GM10266 (cell line): ENCODE measurements at regions not wholly inside any gene's neighbourhood (a gene's known extent, or its start where the extent isn't known, plus 50 kb on each side); places are given as distances from the start of the nearest gene placed in this dataset.
"Not testable (repeated sequence)": the region's sequence is repeated elsewhere in the genome, so short reads cannot be mapped to it uniquely, and the experiment has no call there.

ENCODE experiments used
- DNase-seq: peaks from one replicate; pipeline ENCODE4 v3.0.0; 2012; ENCODE audit errors: extremely low spot score
- TF ChIP-seq, protein P1 (sequence below): IDR thresholded peaks from 2 replicates; pipeline ENCODE4 v1.5.1; 2012; ENCODE audit warnings: mild to moderate bottlenecking, low read depth; ENCODE audit not compliant: control insufficient read depth, insufficient read depth; ENCODE audit errors: missing control alignments

DNA sequence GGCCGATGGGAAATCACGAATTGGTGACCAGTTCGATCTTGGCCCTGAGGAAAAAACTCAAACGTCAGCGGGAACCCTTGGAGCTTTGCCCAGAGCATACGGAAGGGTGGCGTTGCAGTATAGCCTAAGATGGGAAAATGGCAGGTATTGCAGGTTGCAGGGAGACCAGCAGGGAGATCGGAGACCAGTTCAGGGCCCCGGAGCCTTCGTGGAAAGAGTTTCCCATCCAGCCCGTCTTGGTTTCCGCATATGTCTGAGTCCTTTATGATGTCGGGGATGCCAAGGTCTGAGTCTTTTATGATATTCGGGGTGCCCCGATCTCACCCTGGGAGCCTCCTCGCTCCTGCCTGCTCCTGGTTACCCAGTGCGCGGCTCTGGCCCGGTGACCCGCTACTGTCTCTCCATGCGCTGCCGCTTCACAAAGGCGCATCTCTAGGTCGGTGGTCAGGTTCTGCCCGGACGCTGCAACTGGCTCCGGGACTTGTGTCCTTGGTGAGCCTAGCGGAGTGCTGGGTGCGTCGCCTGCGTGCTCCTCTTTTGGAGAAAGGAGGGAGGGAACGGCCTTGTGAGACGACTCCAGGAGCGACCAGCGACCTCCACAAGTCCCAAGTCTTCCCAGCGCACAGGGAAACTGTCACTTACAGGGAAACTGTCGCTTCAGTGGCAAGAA, 94.2 kb downstream of the PRKAB2 start:
- DNase-seq, result no peak
- TF ChIP-seq, protein P1, sequence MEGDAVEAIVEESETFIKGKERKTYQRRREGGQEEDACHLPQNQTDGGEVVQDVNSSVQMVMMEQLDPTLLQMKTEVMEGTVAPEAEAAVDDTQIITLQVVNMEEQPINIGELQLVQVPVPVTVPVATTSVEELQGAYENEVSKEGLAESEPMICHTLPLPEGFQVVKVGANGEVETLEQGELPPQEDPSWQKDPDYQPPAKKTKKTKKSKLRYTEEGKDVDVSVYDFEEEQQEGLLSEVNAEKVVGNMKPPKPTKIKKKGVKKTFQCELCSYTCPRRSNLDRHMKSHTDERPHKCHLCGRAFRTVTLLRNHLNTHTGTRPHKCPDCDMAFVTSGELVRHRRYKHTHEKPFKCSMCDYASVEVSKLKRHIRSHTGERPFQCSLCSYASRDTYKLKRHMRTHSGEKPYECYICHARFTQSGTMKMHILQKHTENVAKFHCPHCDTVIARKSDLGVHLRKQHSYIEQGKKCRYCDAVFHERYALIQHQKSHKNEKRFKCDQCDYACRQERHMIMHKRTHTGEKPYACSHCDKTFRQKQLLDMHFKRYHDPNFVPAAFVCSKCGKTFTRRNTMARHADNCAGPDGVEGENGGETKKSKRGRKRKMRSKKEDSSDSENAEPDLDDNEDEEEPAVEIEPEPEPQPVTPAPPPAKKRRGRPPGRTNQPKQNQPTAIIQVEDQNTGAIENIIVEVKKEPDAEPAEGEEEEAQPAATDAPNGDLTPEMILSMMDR, result no peak

DNA sequence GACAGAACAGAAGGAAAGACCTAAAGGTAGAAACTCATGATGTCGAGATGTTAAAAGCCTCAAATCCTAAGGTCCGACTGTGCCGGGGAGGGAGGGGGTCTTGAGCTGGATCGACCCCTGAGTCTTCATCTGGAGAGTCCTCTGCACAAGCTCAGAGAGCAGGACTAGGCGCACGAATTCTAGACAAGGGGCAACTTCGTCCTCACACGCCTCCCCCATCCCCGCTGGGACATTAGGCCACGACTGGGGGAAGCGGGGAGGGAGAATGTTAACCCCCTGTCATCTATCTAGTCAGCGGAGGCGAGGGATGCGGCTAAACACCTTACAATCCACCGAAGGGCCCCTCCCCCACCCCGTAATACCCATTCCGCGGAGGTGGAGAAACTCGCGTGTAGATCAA, 94.7 kb downstream of the PRKAB2 start:
- no peak for DNase-seq
- TF ChIP-seq, protein P1, result no peak

DNA sequence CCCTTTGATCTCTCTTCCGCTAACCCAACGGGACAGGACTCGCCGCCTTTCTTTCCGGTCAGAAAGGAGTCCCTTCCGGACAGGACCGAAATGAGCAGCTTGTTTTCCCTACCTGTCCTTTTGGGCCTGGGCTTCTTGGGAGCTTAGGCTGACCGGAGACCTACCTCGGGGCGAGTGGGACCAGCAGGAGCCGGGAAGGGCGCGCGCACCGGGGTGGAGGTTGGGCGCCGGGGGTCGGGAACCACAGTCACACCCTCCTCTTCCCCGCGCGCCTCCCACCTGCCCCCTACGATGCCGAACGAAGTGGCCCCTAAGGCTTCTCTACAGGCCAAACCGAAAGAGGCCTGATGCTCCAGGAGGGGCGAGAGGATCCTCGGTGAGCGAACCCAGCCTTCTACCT, 95.2 kb downstream of the PRKAB2 start:
- TF ChIP-seq, protein P1, result no peak
- no peak for DNase-seq

DNA sequence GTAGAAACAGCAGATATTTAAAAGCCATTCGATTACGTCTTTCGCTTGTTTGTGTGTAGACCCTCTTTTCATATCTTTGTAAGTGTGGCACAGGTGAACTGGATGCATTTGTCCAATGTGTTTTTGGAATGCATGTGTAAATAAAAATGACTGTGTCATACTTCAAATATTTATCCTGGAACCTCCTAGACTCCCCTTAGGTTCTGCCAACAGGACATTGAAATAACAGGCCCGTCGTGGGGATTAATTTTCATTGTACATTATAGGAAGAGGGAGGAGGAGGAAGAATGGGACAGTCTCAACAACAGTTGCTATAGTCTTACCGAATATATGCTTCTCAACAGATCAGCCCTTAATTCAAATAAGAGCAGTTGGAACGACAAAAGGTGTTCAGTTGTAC, 95.8 kb downstream of the PRKAB2 start:
- DNase-seq, result no peak
- TF ChIP-seq, protein P1, result no peak

DNA sequence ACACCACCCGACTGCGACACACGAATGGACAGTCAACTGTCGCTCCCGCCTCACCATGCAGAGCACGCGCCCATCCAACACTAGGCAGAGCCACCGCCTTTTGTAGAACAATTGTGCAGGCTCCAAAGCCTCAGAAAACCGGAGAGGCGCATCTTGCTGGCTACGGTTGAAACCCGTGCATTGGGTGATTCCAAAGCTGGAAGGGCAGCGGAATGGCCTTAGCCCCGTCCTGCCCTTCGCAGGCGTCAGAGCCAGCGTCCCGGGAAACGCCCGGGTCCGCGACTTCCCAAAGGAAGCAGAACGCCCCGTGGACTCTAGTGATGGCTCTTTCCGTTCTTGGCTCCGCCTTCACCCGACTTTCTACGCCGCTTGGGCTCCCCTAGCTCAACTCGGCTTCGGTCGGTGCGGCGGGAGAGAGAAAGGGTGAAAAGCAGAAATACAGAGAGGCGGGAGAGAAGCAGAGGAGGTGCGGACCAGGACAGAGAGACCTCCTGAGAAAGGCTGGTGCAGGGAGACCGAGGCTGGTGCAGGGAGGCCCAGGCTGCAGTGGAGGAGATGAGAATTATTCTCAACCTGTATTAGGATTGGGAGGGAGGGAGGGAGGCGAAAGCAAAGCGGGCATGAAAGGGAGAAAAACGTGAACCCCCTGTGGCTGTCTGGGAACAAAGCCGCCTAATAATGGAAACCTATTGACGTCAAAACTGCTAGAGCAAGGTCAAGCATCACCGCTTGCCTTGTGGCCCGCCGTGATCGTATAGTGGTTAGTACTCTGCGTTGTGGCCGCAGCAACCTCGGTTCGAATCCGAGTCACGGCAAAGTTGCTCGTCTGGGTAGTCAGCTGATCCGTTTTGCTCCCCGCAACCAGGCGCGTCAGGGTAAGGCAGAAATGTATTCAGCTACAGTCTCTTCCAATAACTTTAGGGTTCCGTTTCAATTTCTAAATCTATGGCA, 99.5 kb downstream of the PRKAB2 start:
- TF ChIP-seq, protein P1, result no peak
- no peak for DNase-seq

DNA sequence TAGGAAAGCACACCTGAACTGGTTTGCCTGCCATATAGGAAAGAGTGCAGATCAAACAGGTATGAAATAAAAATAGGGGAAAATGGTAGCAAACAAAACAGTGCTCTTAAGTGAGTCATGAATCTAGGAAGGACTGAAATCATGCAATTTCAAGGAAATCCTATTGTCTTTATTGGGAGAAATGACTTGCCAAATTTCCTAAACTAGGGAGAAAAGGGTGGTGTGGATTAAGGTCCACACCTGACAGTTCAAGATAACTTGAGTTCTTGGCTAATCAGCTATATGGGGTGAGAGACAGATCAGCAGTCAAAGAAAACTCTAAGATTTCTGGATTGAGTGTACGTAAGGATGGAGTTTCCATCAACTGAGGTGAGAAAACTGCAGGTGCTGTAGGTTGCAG, 101.1 kb downstream of the PRKAB2 start:
- DNase-seq, result no peak
- TF ChIP-seq, protein P1, result no peak

DNA sequence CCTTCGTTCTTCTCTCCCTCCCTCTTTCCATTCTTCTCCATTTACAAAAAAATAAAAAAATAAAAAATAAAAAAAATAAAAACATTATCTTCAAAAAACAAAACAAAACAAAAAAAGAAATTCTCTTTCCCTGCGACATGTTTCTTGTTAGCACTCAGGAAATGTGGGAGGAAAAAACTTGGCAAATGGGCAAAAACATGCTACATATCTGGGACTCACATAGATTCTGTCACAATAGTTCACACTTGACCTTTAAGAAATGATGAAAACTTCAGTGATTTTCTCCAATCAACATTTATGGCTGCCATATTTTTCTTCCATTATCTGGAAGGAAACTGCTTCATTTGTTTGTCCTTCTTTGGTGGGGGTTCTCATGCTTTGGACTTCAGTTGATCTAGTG, 109.3 kb downstream of the PRKAB2 start:
- DNase-seq, result no peak
- TF ChIP-seq, protein P1, result no peak

DNA sequence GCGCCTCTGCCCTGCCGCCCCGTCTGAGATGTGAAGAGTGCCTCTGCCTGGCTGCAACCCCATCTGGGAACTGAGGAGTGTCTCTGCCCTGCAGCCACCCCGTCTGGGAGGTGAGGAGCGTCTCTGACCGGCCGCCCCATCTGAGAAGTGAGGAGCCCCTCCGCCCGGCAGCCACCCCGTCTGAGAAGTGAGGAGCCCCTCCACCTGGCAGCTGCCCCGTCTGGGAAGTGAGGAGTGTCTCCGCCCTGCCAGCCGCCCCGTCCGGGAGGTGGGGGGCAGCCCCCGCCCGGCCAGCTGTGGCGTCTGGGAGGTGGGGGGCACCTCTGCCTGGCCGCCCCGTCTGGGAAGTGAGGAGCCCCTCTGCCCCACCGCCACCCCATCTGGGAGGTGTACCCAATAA, 110.4 kb downstream of the PRKAB2 start:
- not testable (repeated sequence) for DNase-seq
